ENCODE measurements at regions not wholly inside any gene's neighbourhood (a gene's known extent, or its start where the extent isn't known, plus 50 kb on each side); places are given as distances from the start of the nearest gene placed in this dataset.
A peak's percentile ranks its signal among the peaks of the same experiment; 100 is the strongest.

DNA sequence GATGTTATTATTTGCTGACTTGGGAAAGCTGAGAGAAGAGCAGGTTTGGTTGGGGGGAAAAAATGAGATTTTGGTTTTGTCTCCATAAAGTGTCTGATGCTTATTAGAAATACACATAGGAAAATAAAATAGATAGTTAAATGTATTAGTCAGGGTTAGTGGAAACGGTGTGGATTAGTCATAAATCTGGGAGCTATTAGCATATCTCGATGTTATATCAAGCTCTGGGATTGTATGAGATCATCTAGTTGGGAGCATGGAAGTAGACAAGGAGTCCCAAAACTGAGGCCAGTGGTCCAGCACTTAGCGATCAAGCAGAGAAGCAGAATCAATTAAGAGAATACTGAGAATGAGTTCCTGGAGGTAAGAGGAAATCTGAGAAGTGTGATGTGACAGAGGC is 845.5 kb downstream of the ROBO2 start:
- no peak overlapping the region for H3K4me3 ChIP-seq (ENCODE audit: low read depth, low read length)
- TF ChIP-seq, protein P1, sequence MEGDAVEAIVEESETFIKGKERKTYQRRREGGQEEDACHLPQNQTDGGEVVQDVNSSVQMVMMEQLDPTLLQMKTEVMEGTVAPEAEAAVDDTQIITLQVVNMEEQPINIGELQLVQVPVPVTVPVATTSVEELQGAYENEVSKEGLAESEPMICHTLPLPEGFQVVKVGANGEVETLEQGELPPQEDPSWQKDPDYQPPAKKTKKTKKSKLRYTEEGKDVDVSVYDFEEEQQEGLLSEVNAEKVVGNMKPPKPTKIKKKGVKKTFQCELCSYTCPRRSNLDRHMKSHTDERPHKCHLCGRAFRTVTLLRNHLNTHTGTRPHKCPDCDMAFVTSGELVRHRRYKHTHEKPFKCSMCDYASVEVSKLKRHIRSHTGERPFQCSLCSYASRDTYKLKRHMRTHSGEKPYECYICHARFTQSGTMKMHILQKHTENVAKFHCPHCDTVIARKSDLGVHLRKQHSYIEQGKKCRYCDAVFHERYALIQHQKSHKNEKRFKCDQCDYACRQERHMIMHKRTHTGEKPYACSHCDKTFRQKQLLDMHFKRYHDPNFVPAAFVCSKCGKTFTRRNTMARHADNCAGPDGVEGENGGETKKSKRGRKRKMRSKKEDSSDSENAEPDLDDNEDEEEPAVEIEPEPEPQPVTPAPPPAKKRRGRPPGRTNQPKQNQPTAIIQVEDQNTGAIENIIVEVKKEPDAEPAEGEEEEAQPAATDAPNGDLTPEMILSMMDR (IDR thresholded peaks at IDR 0.05; ENCODE audit: low read depth, low read length), result no peak
- DNase-seq (ENCODE audit: low read depth, low spot score), result no peak
- in situ Hi-C loops (cut with HindIII; ENCODE audit: low sequenced_read_pairs), result no loop called here

DNA sequence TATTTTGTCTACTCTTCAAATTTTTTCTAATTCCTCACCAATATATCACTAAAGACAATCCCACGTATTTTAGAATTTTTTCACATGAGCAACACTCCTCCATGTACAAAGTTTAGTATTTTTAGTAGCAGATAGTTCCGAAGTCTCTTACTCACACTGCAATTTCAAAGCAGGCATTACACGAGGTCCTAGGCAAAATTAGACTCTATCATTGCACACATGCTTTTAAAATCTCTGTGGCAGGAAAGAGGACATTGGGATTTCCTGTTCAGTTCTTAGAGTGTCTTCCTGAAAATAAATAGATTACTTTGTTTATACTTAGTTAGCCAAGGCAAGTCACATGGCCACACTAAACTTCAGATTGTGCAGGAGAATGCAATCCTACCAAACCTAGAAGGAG is 847.7 kb downstream of the ROBO2 start:
- TF ChIP-seq, protein P1 (IDR thresholded peaks at IDR 0.05; ENCODE audit: low read depth, low read length), result no peak
- H3K4me3 ChIP-seq (ENCODE audit: low read depth, low read length), result no peak overlapping the region
- no peak for DNase-seq (ENCODE audit: low read depth, low spot score)

DNA sequence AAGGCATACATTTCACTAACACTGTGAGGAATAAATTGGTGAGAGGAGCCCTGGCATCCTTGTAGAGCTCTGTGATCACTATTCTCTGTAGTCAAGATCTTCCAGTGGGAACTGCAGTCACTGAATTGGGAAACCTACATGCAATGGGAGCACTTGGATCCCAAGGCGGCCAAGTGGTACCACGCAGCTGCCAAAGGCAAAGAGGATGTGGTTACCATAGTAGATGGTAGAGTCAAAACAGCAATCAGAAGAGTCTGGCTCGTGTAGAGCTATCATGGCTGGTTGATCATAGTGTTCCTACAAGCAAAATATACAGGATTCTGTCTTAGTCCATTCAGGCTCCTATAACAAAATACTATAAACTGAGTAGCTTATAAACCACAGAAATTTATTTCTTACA is 849.7 kb downstream of the ROBO2 start:
- in situ Hi-C loops (cut with HindIII; ENCODE audit: low sequenced_read_pairs), result no loop called here
- no peak for DNase-seq (ENCODE audit: low read depth, low spot score)
- H3K4me3 ChIP-seq (ENCODE audit: low read depth, low read length), result no peak overlapping the region
- TF ChIP-seq, protein P1 (IDR thresholded peaks at IDR 0.05; ENCODE audit: low read depth, low read length), result no peak

More for the DNA sequence above, 847.7 kb downstream of the ROBO2 start:
- in situ Hi-C loops (cut with HindIII; ENCODE audit: low sequenced_read_pairs), result no loop called here

- no peak for DNase-seq (ENCODE audit: low read depth, low spot score)
- in situ Hi-C loops (cut with HindIII; ENCODE audit: low sequenced_read_pairs), result no loop called here
- no peak overlapping the region for H3K4me3 ChIP-seq (ENCODE audit: low read depth, low read length)
- TF ChIP-seq, protein P1 (IDR thresholded peaks at IDR 0.05; ENCODE audit: low read depth, low read length), result no peak
These were observed 858.7 kb downstream of the ROBO2 start for GRCh38 chr3:77898621-77899020.

DNA sequence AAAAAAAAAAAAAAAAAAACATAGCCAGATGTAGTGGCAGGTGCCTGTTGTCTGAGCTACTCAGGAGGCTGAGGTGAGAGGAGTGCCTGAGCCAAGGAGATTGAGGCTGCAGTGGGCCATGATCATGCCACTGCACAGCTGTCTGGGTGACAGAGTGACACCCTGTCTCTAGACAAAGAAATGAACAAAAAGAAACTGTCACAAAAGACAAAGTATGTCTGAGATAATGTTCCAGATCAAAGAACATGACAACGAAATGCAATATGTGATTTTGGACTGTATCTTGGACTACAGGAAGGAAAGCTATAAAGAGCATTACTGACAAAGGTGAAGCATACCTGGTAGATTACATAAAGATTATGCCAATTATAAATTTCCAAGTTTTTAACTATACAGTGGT is 862.8 kb downstream of the ROBO2 start:
- DNase-seq (ENCODE audit: low read depth, low spot score), result no peak
- in situ Hi-C loops (cut with HindIII; ENCODE audit: low sequenced_read_pairs), result no loop called here
- no peak overlapping the region for H3K4me3 ChIP-seq (ENCODE audit: low read depth, low read length)
- TF ChIP-seq, protein P1 (IDR thresholded peaks at IDR 0.05; ENCODE audit: low read depth, low read length), result no peak

- TF ChIP-seq, protein P1 (IDR thresholded peaks at IDR 0.05; ENCODE audit: low read depth, low read length), result no peak
- peak; percentile 10 for DNase-seq (ENCODE audit: low read depth, low spot score)
- in situ Hi-C loops (cut with HindIII; ENCODE audit: low sequenced_read_pairs), result no loop called here
- no peak overlapping the region for H3K4me3 ChIP-seq (ENCODE audit: low read depth, low read length)
These were observed 866.3 kb downstream of the ROBO2 start for GRCh38 chr3:77906102-77906709.
